OCI-LY1 (cell line): ENCODE measurements at regions not wholly inside any gene's neighbourhood (a gene's known extent, or its start where the extent isn't known, plus 50 kb on each side); places are given as distances from the start of the nearest gene placed in this dataset.

Experiments used
- H2AFZ ChIP-seq: fragments of 200-600 bp; sonication (generic), shearing (Covaris generic); 2 replicates; pipeline ENCODE4 v1.6.0; 2014; ENCODE audit warnings: antibody characterized with exemption, mild to moderate bottlenecking, low read length
- H3F3A ChIP-seq: fragments of 200-600 bp; sonication (generic), shearing (Covaris generic); 2 replicates; pipeline ENCODE4 v1.6.0; 2014; ENCODE audit warnings: mild to moderate bottlenecking, antibody characterized with exemption, low read length, moderate library complexity; ENCODE audit not compliant: insufficient read depth
- H3K27ac ChIP-seq: fragments of 200-600 bp; sonication (generic); 2 replicates; pipeline ENCODE4 v1.5.1; 2014; ENCODE audit warnings: low read length, mixed run types, mild to moderate bottlenecking, low read depth; ENCODE audit not compliant: poor library complexity, severe bottlenecking
- H3K27me3 ChIP-seq: fragments of 200-600 bp; sonication (generic); 2 replicates; pipeline ENCODE4 v1.6.0; 2014; ENCODE audit warnings: antibody characterized with exemption, mild to moderate bottlenecking, low read length, moderate library complexity; ENCODE audit not compliant: insufficient read depth
- H3K36me3 ChIP-seq: fragments of 200-600 bp; sonication (generic); 2 replicates; pipeline ENCODE4 v1.6.1; 2014; ENCODE audit warnings: mild to moderate bottlenecking, antibody characterized with exemption, low read length, moderate library complexity, mixed read lengths; ENCODE audit not compliant: insufficient read depth
- H3K4me1 ChIP-seq: fragments of 200-600 bp; sonication (generic); 2 replicates; pipeline ENCODE4 v1.5.1; 2014; ENCODE audit warnings: mild to moderate bottlenecking, low read length, moderate library complexity; ENCODE audit not compliant: insufficient read depth, severe bottlenecking
- H3K4me2 ChIP-seq: fragments of 200-600 bp; sonication (generic), shearing (Covaris generic); 2 replicates; pipeline ENCODE4 v1.6.1; 2014; ENCODE audit warnings: low read length
- H3K4me3 ChIP-seq: fragments of 200-600 bp; sonication (generic); 2 replicates; pipeline ENCODE4 v1.5.1; 2014; ENCODE audit warnings: low read length, low read depth, mild to moderate bottlenecking, mixed read lengths; ENCODE audit not compliant: poor library complexity, severe bottlenecking
- H3K79me2 ChIP-seq: fragments of 200-600 bp; shearing (Covaris generic); 2 replicates; pipeline ENCODE4 v1.6.1; 2016; ENCODE audit warnings: mixed run types, low read length, mixed read lengths; ENCODE audit not compliant: insufficient read depth
- H3K9ac ChIP-seq: fragments of 200-600 bp; sonication (generic), shearing (Covaris generic); 2 replicates; pipeline ENCODE4 v1.6.1; 2014; ENCODE audit warnings: mild to moderate bottlenecking, low read length, mixed read lengths
- H3K9me2 ChIP-seq: fragments of 200-600 bp; sonication (generic), shearing (Covaris generic); 2 replicates; pipeline ENCODE4 v1.6.1; 2014; ENCODE audit warnings: low read depth, mild to moderate bottlenecking, low read length, mixed read lengths
- H3K9me3 ChIP-seq: fragments of 200-600 bp; shearing (Covaris generic); 2 replicates; pipeline ENCODE4 v1.6.1; 2014; ENCODE audit warnings: low read length, mixed read lengths
- H4K20me1 ChIP-seq: fragments of 200-600 bp; sonication (generic), shearing (Covaris generic); 2 replicates; pipeline ENCODE4 v1.6.0; 2016; ENCODE audit warnings: mild to moderate bottlenecking, low read length; ENCODE audit not compliant: insufficient read depth
- CTCF ChIP-seq: fragments of 200-600 bp; sonication (generic), shearing (Covaris generic); IDR thresholded peaks from 2 replicates; pipeline ENCODE4 v1.5.1; 2017; ENCODE audit warnings: mild to moderate bottlenecking, antibody characterized with exemption, low read length, moderate library complexity, mixed read lengths
- EZH2 ChIP-seq: fragments of 200-600 bp; sonication (generic), shearing (Covaris generic); IDR thresholded peaks from 2 replicates; pipeline ENCODE4 v1.8.0; 2017; ENCODE audit warnings: borderline replicate concordance, mixed run types, mild to moderate bottlenecking, antibody characterized with exemption, low read length, moderate library complexity, mixed read lengths

- Histone ChIP-seq H3K9ac (no peak overlapping the region), H3F3A (no peaks in the 10 kb centered on the region), H4K20me1 (no peaks in the 10 kb centered on the region), H3K36me3 (no peaks in the 10 kb centered on the region), H3K4me2 (no peak overlapping the region), H3K27ac (no peak overlapping the region), H3K9me3 (no peaks in the 10 kb centered on the region), H3K79me2 (no peaks in the 10 kb centered on the region), H3K27me3 (no peaks in the 10 kb centered on the region), H3K9me2 (no peaks in the 10 kb centered on the region), H3K4me1 (no peaks in the 10 kb centered on the region), H2AFZ (no peak overlapping the region), H3K4me3 (no peak overlapping the region)
- TF ChIP-seq CTCF (no peak), EZH2 (no peak)
These were observed 250.4 kb downstream of the C6orf118 start for GRCh38 chr6:165059032-165059431.

GRCh38 chr6:165056292-165056691, 253.1 kb downstream of the C6orf118 start:
- no peaks in the 10 kb centered on the region for H3K36me3 ChIP-seq
- no peak overlapping the region for H3K27ac ChIP-seq
- H3F3A ChIP-seq: no peaks in the 10 kb centered on the region
- no peaks in the 10 kb centered on the region for H3K4me1 ChIP-seq
- H3K9me3 ChIP-seq: no peaks in the 10 kb centered on the region
- no peaks in the 10 kb centered on the region for H3K27me3 ChIP-seq
- TF ChIP-seq EZH2: no peak
- TF ChIP-seq CTCF: no peak
- no peak overlapping the region for H3K4me2 ChIP-seq
- no peaks in the 10 kb centered on the region for H4K20me1 ChIP-seq
- no peak overlapping the region for H3K9ac ChIP-seq
- no peak overlapping the region for H2AFZ ChIP-seq
- H3K4me3 ChIP-seq: no peak overlapping the region
- no peaks in the 10 kb centered on the region for H3K9me2 ChIP-seq
- no peaks in the 10 kb centered on the region for H3K79me2 ChIP-seq

DNA sequence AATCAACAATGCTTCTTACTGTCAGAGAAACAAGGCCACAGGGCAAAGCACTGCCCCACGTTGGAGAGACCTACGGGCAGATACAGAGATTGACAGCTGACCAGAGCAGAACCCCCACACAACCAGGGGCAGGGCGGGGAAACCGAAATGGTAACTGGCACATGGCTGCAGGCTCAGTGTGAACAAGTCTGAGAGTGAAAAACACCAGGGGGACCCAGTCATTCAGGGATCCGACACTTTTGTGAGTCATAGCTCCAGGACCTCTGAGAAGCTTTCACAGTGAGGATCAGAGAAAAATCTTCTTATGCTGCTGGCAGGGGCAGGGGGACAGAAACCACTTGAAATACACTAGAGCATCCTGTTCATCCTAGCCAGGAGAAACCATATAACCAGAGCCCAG, 254.2 kb downstream of the C6orf118 start:
- Histone ChIP-seq H3K9me2 (no peaks in the 10 kb centered on the region), H3K27me3 (no peaks in the 10 kb centered on the region), H3F3A (no peaks in the 10 kb centered on the region), H3K4me2 (no peak overlapping the region), H4K20me1 (no peaks in the 10 kb centered on the region), H2AFZ (no peak overlapping the region), H3K9ac (no peak overlapping the region), H3K4me1 (no peaks in the 10 kb centered on the region), H3K4me3 (no peak overlapping the region), H3K79me2 (no peaks in the 10 kb centered on the region), H3K27ac (no peak overlapping the region), H3K36me3 (no peaks in the 10 kb centered on the region), H3K9me3 (no peaks in the 10 kb centered on the region)
- TF ChIP-seq CTCF (no peak), EZH2 (no peak)
